Neuronal stem cell (in vitro differentiated cells): ENCODE measurements at regions not wholly inside any gene's neighbourhood (a gene's known extent, or its start where the extent isn't known, plus 50 kb on each side); places are given as distances from the start of the nearest gene placed in this dataset.

Experiments
- DNase-seq: peaks from one replicate; pipeline ENCODE4 v3.0.0-alpha.2; 2013; ENCODE audit warnings: low spot score
- H2AFZ ChIP-seq: one replicate; pipeline ENCODE4 v1.6.1; 2013; ENCODE audit warnings: mild to moderate bottlenecking, low read length, inconsistent platforms
- H2AK5ac ChIP-seq: 2 replicates; pipeline ENCODE4 v1.6.1; 2013; ENCODE audit warnings: low read depth, mild to moderate bottlenecking, inconsistent platforms, low read length, moderate library complexity, mixed read lengths
- H2BK120ac ChIP-seq: 2 replicates; pipeline ENCODE4 v1.6.1; 2013; ENCODE audit warnings: low read depth, mild to moderate bottlenecking, inconsistent platforms, low read length, moderate library complexity, mixed read lengths
- H2BK12ac ChIP-seq: one replicate; pipeline ENCODE4 v1.6.1; 2013; ENCODE audit warnings: low read length, inconsistent platforms
- H2BK15ac ChIP-seq: 2 replicates; pipeline ENCODE4 v1.6.1; 2013; ENCODE audit warnings: mild to moderate bottlenecking, low read length, inconsistent platforms, mixed read lengths
- H2BK5ac ChIP-seq: one replicate; pipeline ENCODE4 v1.6.1; 2013; ENCODE audit warnings: inconsistent platforms, mild to moderate bottlenecking, low read length, moderate library complexity
- H3K14ac ChIP-seq: one replicate; pipeline ENCODE4 v1.6.1; 2013; ENCODE audit warnings: low read length, inconsistent platforms
- H3K18ac ChIP-seq: 2 replicates; pipeline ENCODE4 v1.6.1; 2013; ENCODE audit warnings: low read length, inconsistent platforms
- H3K23ac ChIP-seq: 2 replicates; pipeline ENCODE4 v1.6.1; 2013; ENCODE audit warnings: low read depth, mild to moderate bottlenecking, mixed read lengths, low read length, inconsistent platforms; ENCODE audit not compliant: poor library complexity
- H3K27ac ChIP-seq: replicated peaks from 3 replicates; pipeline ENCODE4 v1.5.1; 2013; ENCODE audit warnings: low read length, inconsistent platforms
- H3K27me3 ChIP-seq, 3 experiments: 2 replicates each; pipeline ENCODE4 v1.6.1; 2013; ENCODE audit warnings: low read length in 3 of 3, mild to moderate bottlenecking in 2 of 3, inconsistent platforms in 1 of 3, low read depth in 1 of 3, mixed read lengths in 1 of 3, moderate library complexity in 1 of 3; ENCODE audit not compliant: control insufficient read depth in 3 of 3, insufficient read depth in 3 of 3
- H3K36me3 ChIP-seq, 2 donors: replicated peaks in 1 of 2; 2 replicates each; pipeline ENCODE4 v1.6.1; 2013; ENCODE audit warnings: low read length in 2 of 2; ENCODE audit not compliant: control insufficient read depth in 2 of 2, insufficient read depth in 2 of 2
- H3K4ac ChIP-seq: 2 replicates; pipeline ENCODE4 v1.6.1; 2013; ENCODE audit warnings: inconsistent platforms, mild to moderate bottlenecking, low read length, moderate library complexity
- H3K4me1 ChIP-seq, 2 donors: 1 replicate in 1 of 2; 2 replicates in 1 of 2; pipeline ENCODE4 v1.6.1; 2013; ENCODE audit warnings: low read length in 2 of 2, low read depth in 1 of 2; ENCODE audit not compliant: control insufficient read depth in 2 of 2, insufficient read depth in 1 of 2
- H3K4me2 ChIP-seq: one replicate; pipeline ENCODE4 v1.6.1; 2013; ENCODE audit warnings: mild to moderate bottlenecking, low read length, inconsistent platforms; ENCODE audit not compliant: insufficient read depth, poor library complexity, severe bottlenecking
- H3K4me3 ChIP-seq, 2 donors: 2 replicates each; pipeline ENCODE4 v1.5.1; 2013; ENCODE audit warnings: low read length in 2 of 2, mild to moderate bottlenecking in 2 of 2, inconsistent platforms in 1 of 2, moderate library complexity in 1 of 2
- H3K79me1 ChIP-seq: one replicate; pipeline ENCODE4 v1.6.1; 2013; ENCODE audit warnings: low read depth, mild to moderate bottlenecking, inconsistent platforms, low read length, moderate library complexity
- H3K9ac ChIP-seq: one replicate; pipeline ENCODE4 v1.6.1; 2013; ENCODE audit warnings: mild to moderate bottlenecking, low read depth, low read length, inconsistent platforms; ENCODE audit not compliant: poor library complexity
- H3K9me3 ChIP-seq, 2 donors: replicated peaks in 1 of 2; 2 replicates each; pipeline versions ENCODE3 to v1.6.1; 2013; ENCODE audit warnings: low read length in 2 of 2, mild to moderate bottlenecking in 2 of 2, inconsistent platforms in 1 of 2, low read depth in 1 of 2, mixed read lengths in 1 of 2, moderate library complexity in 1 of 2; ENCODE audit not compliant: control insufficient read depth in 2 of 2, insufficient read depth in 1 of 2
- H4K8ac ChIP-seq: one replicate; pipeline ENCODE4 v1.6.1; 2013; ENCODE audit warnings: low read depth, mild to moderate bottlenecking, inconsistent platforms, low read length, moderate library complexity
- H4K91ac ChIP-seq: one replicate; pipeline ENCODE4 v1.6.1; 2013; ENCODE audit warnings: low read length, low read depth, mild to moderate bottlenecking, inconsistent platforms; ENCODE audit not compliant: poor library complexity
- WGBS, 2 donors: extraction: QIAGEN DNeasy Blood & Tissue Kit; methylation state at CpG; one replicate each; pipeline ENCODE4 v1.1.7; 2013; ENCODE audit warnings: missing lambda C conversion rate in 2 of 2, mixed read lengths in 1 of 2; ENCODE audit not compliant: insufficient read length in 2 of 2, insufficient replicate concordance in 1 of 2; ENCODE audit errors: extremely low coverage in 2 of 2; 5-methylcytosine and 5-hydroxymethylcytosine counted together

DNA sequence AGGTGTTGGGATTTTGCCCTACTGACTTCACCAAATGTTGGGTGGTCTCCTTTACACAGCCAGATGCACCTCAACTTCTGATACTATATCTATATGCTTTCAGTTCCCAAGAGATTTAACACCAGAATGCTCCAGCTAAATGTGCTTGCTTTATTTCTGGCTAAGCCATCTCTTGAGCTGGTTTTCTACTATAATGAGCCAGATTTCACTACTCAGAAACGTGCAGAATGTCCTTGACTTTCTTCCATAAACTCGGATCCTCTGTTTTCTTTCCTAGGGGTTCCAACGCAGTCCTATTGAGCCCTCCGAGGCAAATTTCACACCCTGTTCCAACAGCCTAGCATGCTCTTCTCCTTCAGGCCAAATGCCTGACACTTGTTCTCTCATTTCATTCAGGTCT lies 200.3 kb downstream of the DPY19L2 start:
- no peak for DNase-seq
- Histone ChIP-seq H3K4me1 (no peaks in the 10 kb centered on the region), H3K27me3 (no peaks in the 10 kb centered on the region), H2AK5ac (no peak overlapping the region), H3K18ac (no peak overlapping the region), H4K91ac (no peak overlapping the region), H3K9ac (no peak overlapping the region), H2BK5ac (no peak overlapping the region), H2AFZ (no peak overlapping the region), H3K4me2 (no peak overlapping the region), H2BK12ac (no peak overlapping the region), H3K27ac (no peak overlapping the region), H3K4ac (no peak overlapping the region), H3K36me3 (no peaks in the 10 kb centered on the region), H3K23ac (no peak overlapping the region), H3K79me1 (no peaks in the 10 kb centered on the region), H3K14ac (no peak overlapping the region), H2BK120ac (no peak overlapping the region), H4K8ac (no peak overlapping the region), H3K4me3 (no peak overlapping the region), H2BK15ac (no peak overlapping the region), H3K9me3 (no peaks in the 10 kb centered on the region)
- WGBS, 2 donors = no CpG with 5 or more reads among the region's 4 CpGs

DNA sequence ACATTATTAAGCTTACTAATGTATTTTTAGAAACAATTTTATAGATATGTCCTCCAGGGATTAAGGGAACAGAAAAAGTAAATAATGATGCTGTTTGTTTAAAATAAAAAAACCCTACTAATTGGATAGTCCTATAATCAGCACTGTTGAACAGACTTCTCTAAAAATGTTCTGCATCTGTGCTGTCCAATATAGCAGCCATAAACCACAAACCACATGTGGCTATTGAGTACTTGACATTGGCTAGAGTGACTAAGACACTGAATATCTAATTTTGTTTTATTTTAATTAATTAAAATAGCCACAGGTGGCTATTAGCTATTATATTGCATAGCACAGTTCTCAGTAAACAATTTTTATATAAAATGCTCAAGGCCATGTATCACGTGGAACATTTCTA lies 210.4 kb downstream of the DPY19L2 start:
- H3K9ac ChIP-seq = no peak overlapping the region

DNA sequence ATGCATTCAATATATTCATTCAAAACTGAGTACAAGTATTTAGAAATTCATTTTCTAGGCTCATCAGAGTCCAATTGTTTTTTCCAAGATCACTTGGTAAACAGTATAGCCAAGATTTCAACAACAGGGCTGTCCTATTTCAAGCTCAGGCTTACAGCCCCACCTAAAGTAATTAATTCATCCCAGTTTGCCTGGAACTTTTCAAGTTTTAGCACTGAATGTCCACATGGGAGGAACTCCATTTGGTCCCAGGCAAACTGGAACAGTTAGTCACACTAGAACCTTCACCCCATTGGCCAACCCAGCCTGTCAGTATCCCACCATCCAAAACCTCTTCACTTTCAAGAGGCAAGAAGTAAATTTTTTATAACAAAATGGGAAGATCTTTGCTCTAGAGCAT lies 210.9 kb downstream of the DPY19L2 start:
- no peak overlapping the region for H2BK5ac ChIP-seq
- no peaks in the 10 kb centered on the region for H3K4me1 ChIP-seq
- no peaks in the 10 kb centered on the region for H3K27me3 ChIP-seq
- H3K27ac ChIP-seq = no peak overlapping the region
- H3K9ac ChIP-seq = no peak overlapping the region
- no peaks in the 10 kb centered on the region for H3K36me3 ChIP-seq
- H3K18ac ChIP-seq = no peak overlapping the region
- no peak overlapping the region for H2BK120ac ChIP-seq
- no peak overlapping the region for H2AFZ ChIP-seq
- no peak overlapping the region for H3K4me2 ChIP-seq
- H2BK15ac ChIP-seq = no peak overlapping the region
- H3K9me3 ChIP-seq = no peaks in the 10 kb centered on the region
- H4K8ac ChIP-seq = no peak overlapping the region
- no peak overlapping the region for H3K4me3 ChIP-seq
- peaks cover 1% of the 10 kb centered on the region for H3K79me1 ChIP-seq
- H4K91ac ChIP-seq = no peak overlapping the region
- no peak overlapping the region for H3K14ac ChIP-seq
- H2BK12ac ChIP-seq = no peak overlapping the region
- H2AK5ac ChIP-seq = no peak overlapping the region
- H3K23ac ChIP-seq = no peak overlapping the region
- DNase-seq = no peak
- H3K4ac ChIP-seq = no peak overlapping the region

More for the DNA sequence above, 210.4 kb downstream of the DPY19L2 start:
- no peak for DNase-seq
- no peak overlapping the region for H3K27ac ChIP-seq
- no peaks in the 10 kb centered on the region for H3K4me1 ChIP-seq
- H3K4ac ChIP-seq = no peak overlapping the region
- H3K36me3 ChIP-seq = no peaks in the 10 kb centered on the region
- no peak overlapping the region for H3K18ac ChIP-seq
- H4K91ac ChIP-seq = no peak overlapping the region
- no CpG with 5 or more reads among the region's 1 CpG for WGBS, 2 donors
- no peak overlapping the region for H2AFZ ChIP-seq
- H2BK120ac ChIP-seq = no peak overlapping the region
- no peak overlapping the region for H3K4me3 ChIP-seq
- no peaks in the 10 kb centered on the region for H3K9me3 ChIP-seq
- H2BK5ac ChIP-seq = no peak overlapping the region
- H3K79me1 ChIP-seq = peaks cover 1% of the 10 kb centered on the region
- H3K27me3 ChIP-seq = no peaks in the 10 kb centered on the region
- no peak overlapping the region for H4K8ac ChIP-seq
- no peak overlapping the region for H2BK15ac ChIP-seq
- no peak overlapping the region for H3K23ac ChIP-seq
- H3K4me2 ChIP-seq = no peak overlapping the region
- H2AK5ac ChIP-seq = no peak overlapping the region
- no peak overlapping the region for H3K14ac ChIP-seq
- no peak overlapping the region for H2BK12ac ChIP-seq

DNA sequence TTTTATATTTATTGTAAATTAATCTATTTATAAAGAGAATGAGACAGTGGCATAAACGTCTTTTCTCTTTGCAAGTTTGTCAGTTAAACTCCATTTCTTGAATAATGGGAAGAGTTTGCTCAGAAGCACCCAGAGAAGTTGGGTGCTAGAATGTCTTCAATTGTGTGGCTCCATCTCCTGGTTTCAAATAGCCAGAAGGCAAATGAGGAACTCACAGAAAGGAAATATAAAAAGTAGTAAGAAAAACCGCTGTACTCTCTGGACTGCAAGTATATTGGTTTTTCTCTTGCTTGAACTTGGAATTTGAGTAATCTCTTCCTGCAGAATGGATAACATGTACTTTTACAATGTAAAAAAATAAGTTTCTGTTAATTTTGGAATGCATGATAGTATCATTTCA lies 217.5 kb downstream of the DPY19L2 start:
- no peak for DNase-seq
- Histone ChIP-seq H3K27me3 (no peaks in the 10 kb centered on the region), H3K4me1 (no peaks in the 10 kb centered on the region), H2BK12ac (no peak overlapping the region), H3K18ac (no peak overlapping the region), H4K8ac (no peak overlapping the region), H3K14ac (no peak overlapping the region), H2AK5ac (no peak overlapping the region), H3K23ac (no peak overlapping the region), H2BK15ac (no peak overlapping the region), H2AFZ (no peak overlapping the region), H3K9me3 (no peaks in the 10 kb centered on the region), H3K4me3 (no peak overlapping the region), H3K4me2 (no peak overlapping the region), H2BK120ac (no peak overlapping the region), H4K91ac (no peak overlapping the region), H3K27ac (no peak overlapping the region), H3K79me1 (no peaks in the 10 kb centered on the region), H3K9ac (no peak overlapping the region), H3K4ac (no peak overlapping the region), H3K36me3 (no peaks in the 10 kb centered on the region), H2BK5ac (no peak overlapping the region)
- WGBS, 2 donors = no CpG with 5 or more reads among the region's 2 CpGs
